ENCODE measurements at regions not wholly inside any gene's neighbourhood (a gene's known extent, or its start where the extent isn't known, plus 50 kb on each side); places are given as distances from the start of the nearest gene placed in this dataset.

DNA sequence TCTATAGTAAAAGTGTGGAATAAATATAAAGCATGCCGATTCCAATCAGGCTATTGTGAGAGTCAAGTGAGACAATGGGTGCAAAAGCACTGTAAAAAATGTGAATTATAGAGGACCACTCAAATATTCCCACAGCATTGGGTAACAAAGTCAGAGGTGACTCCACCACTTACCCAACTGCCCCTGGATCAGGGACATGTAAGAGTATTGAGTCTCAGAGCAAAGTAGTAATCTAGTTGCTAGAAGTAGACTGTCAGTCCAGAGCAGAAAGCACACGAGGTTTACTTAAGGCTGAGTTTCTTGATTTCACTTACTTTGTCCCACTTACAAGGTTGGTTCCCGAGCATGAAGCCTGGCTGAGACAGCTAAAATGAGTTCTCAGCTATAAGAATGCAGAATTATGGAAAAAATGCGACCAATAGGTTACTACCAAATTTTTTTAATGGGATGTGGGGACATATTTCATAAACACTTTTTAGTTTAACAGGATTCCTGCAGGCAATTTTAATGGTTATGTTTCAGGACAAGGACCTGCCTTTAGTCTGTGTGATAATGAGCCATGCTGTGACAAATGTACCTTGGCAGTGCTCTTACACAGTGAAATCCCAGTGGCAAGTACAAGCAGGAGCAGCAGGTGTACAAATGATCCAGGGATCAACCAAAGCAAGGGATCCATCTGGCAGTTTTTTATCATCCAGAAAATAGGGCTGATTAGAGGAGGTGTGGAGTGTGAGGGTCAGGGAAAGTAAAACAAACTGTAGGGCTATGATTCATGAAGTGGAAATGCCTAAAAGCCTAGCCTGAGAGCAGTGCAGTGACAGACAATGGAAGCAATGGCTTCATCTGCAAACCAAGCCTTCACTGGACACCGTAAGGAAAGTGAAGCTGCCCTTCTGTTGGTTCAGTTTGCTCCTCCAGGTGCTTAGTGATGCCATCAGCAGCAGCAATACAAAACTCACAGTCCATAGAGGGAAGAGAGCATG, 156.2 kb upstream of the SPAG17 start:
- Mint-ChIP-seq H3K4me3 (ENCODE audit: unreplicated experiment) (no peak overlapping the region), H3K27ac (ENCODE audit: unreplicated experiment) (no peak overlapping the region), H3K27me3 (ENCODE audit: low read depth, unreplicated experiment) (no peaks in the 10 kb centered on the region), H3K4me1 (ENCODE audit: low read depth, unreplicated experiment) (peaks cover 3% of the 10 kb centered on the region), H3K36me3 (ENCODE audit: low read depth, unreplicated experiment) (no peaks in the 10 kb centered on the region), H3K9me3 (ENCODE audit: unreplicated experiment) (no peaks in the 10 kb centered on the region)
- Histone ChIP-seq H3K4me3 (ENCODE audit: insufficient read depth, low read depth, low read length) (no peak overlapping the region), H3K4me2 (ENCODE audit: low read length) (no peak overlapping the region), H3K36me3 (ENCODE audit: insufficient read depth, low read length) (no peaks in the 10 kb centered on the region), H3K9ac (ENCODE audit: low read length) (no peak overlapping the region), H4K20me1 (ENCODE audit: insufficient read depth, low read length) (no peaks in the 10 kb centered on the region), H3K79me2 (ENCODE audit: insufficient read depth, low read length) (no peaks in the 10 kb centered on the region), H3K27me3 (ENCODE audit: insufficient read depth, low read length) (no peaks in the 10 kb centered on the region), H2AFZ (ENCODE audit: low read depth, low read length) (no peak overlapping the region), H3K27ac (ENCODE audit: low read depth, low read length) (no peak overlapping the region), H3K9me3 (ENCODE audit: insufficient read depth, low read depth, low read length) (no peaks in the 10 kb centered on the region), H3K4me1 (ENCODE audit: insufficient read depth, low read length) (no peaks in the 10 kb centered on the region)
- no peak for TF ChIP-seq CTCF (IDR thresholded peaks at IDR 0.05; ENCODE audit: insufficient read depth, low read depth, low read length)
- TF ChIP-seq EZH2 (IDR thresholded peaks at IDR 0.05; ENCODE audit: insufficient read depth, low read length): no peak
- FAIRE-seq: peak; percentile 39
- peak; percentile 22 for DNase-seq (ENCODE audit: low read depth)

GRCh38 chr1:118339400-118340124, 154.5 kb upstream of the SPAG17 start:
- Histone ChIP-seq H3K9me3 (ENCODE audit: insufficient read depth, low read depth, low read length) (no peaks in the 10 kb centered on the region), H3K9ac (ENCODE audit: low read length) (no peak overlapping the region), H3K79me2 (ENCODE audit: insufficient read depth, low read length) (no peaks in the 10 kb centered on the region), H3K36me3 (ENCODE audit: insufficient read depth, low read length) (no peaks in the 10 kb centered on the region), H3K27me3 (ENCODE audit: insufficient read depth, low read length) (no peaks in the 10 kb centered on the region), H4K20me1 (ENCODE audit: insufficient read depth, low read length) (no peaks in the 10 kb centered on the region), H3K4me1 (ENCODE audit: insufficient read depth, low read length) (peaks cover 9% of the 10 kb centered on the region), H3K27ac (ENCODE audit: low read depth, low read length) (no peak overlapping the region), H3K4me3 (ENCODE audit: insufficient read depth, low read depth, low read length) (no peak overlapping the region), H3K4me2 (ENCODE audit: low read length) (peak overlapping the region; percentile 13), H2AFZ (ENCODE audit: low read depth, low read length) (no peak overlapping the region)
- DNase-seq (ENCODE audit: low read depth): no peak
- Mint-ChIP-seq H3K4me1 (ENCODE audit: low read depth, unreplicated experiment) (peaks cover 16% of the 10 kb centered on the region), H3K27me3 (ENCODE audit: low read depth, unreplicated experiment) (no peaks in the 10 kb centered on the region), H3K27ac (ENCODE audit: unreplicated experiment) (no peak overlapping the region), H3K4me3 (ENCODE audit: unreplicated experiment) (no peak overlapping the region), H3K9me3 (ENCODE audit: unreplicated experiment) (no peaks in the 10 kb centered on the region), H3K36me3 (ENCODE audit: low read depth, unreplicated experiment) (no peaks in the 10 kb centered on the region)
- FAIRE-seq: peak; percentile 43
- no peak for TF ChIP-seq CTCF (IDR thresholded peaks at IDR 0.05; ENCODE audit: insufficient read depth, low read depth, low read length)
- no peak for TF ChIP-seq EZH2 (IDR thresholded peaks at IDR 0.05; ENCODE audit: insufficient read depth, low read length)

All from astrocyte (in vitro differentiated cells and primary cell).